DMS53 treated with DMSO at 0.1 percent for 48 hours (cell line): ENCODE measurements at regions not wholly inside any gene's neighbourhood (a gene's known extent, or its start where the extent isn't known, plus 50 kb on each side); places are given as distances from the start of the nearest gene placed in this dataset.
"Not testable (repeated sequence)": the region's sequence is repeated elsewhere in the genome, so short reads cannot be mapped to it uniquely, and the experiment has no call there.

Experiments used
- DNase-seq: peaks from one replicate; lab custom pipeline; 2025; ENCODE audit not compliant: unreplicated experiment; lab: John Stamatoyannopoulos, UW

- DNase-seq = no peak
Measured at GRCh38 chr13:80180740-80181355, 160.1 kb downstream of the SPRY2 start.

- no peak for DNase-seq
Measured at GRCh38 chr13:80177327-80177726, 163.6 kb downstream of the SPRY2 start.

GRCh38 chr13:80173224-80173623, 167.7 kb downstream of the SPRY2 start:
- no peak for DNase-seq

GRCh38 chr13:80171096-80171495, 169.8 kb downstream of the SPRY2 start:
- no peak for DNase-seq

GRCh38 chr13:80168089-80168850, 172.7 kb downstream of the SPRY2 start:
- DNase-seq = no peak

GRCh38 chr13:80166352-80166751, 174.6 kb downstream of the SPRY2 start:
- DNase-seq = no peak

GRCh38 chr13:80164462-80164861, 176.5 kb downstream of the SPRY2 start:
- no peak for DNase-seq

- DNase-seq = no peak
Measured at GRCh38 chr13:80161896-80162295, 179.0 kb downstream of the SPRY2 start.

- DNase-seq = no peak
Measured at GRCh38 chr13:80161219-80161618, 179.7 kb downstream of the SPRY2 start.

- DNase-seq = no peak
Measured at GRCh38 chr13:80160110-80160509, 180.8 kb downstream of the SPRY2 start.

GRCh38 chr13:80157261-80157932, 183.5 kb downstream of the SPRY2 start:
- no peak for DNase-seq

- DNase-seq = not testable (repeated sequence)
Measured at GRCh38 chr13:80152142-80152541, 188.8 kb downstream of the SPRY2 start.

GRCh38 chr13:80151016-80151415, 189.9 kb downstream of the SPRY2 start:
- no peak for DNase-seq

- no peak for DNase-seq
Measured at GRCh38 chr13:80149736-80150135, 191.2 kb downstream of the SPRY2 start.

GRCh38 chr13:80145171-80145690, 195.7 kb downstream of the SPRY2 start:
- DNase-seq = no peak

GRCh38 chr13:80144493-80144892, 196.4 kb downstream of the SPRY2 start:
- DNase-seq = no peak

- DNase-seq = no peak
Measured at GRCh38 chr13:80141123-80141849, 199.6 kb downstream of the SPRY2 start.

GRCh38 chr13:80140685-80141084, 200.2 kb downstream of the SPRY2 start:
- no peak for DNase-seq

- no peak for DNase-seq
Measured at GRCh38 chr13:80139196-80139595, 201.7 kb downstream of the SPRY2 start.

- no peak for DNase-seq
Measured at GRCh38 chr13:80137994-80138393, 202.9 kb downstream of the SPRY2 start.

GRCh38 chr13:80134346-80134745, 206.6 kb downstream of the SPRY2 start:
- no peak for DNase-seq
